Right forelimb (tissue), 1 donor: ENCODE measurements at regions not wholly inside any gene's neighbourhood (a gene's known extent, or its start where the extent isn't known, plus 50 kb on each side); places are given as distances from the start of the nearest gene placed in this dataset.
"Not testable (repeated sequence)": the region's sequence is repeated elsewhere in the genome, so short reads cannot be mapped to it uniquely, and the experiment has no call there.

Experiments used
- DNase-seq: peaks from one replicate; pipeline ENCODE4 v3.0.0-alpha.2; 2018

DNA sequence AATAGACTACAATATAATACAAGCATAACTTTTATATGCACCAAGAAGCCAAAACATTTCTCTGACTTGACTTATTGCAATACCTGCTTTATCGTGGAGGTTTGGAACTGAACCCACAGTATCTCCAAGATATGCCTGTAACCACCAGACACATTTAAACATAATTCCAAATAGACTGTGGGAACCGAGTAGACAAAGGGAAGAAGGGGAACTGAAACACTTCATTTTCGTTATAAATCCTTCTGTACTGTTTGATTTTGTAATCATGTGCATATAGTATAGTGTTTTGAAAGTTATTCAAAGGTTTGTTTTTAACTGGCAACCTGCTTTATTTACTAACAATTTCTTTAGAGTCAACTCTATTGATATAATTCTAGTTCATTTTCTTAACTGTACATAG, 154.9 kb upstream of the BEND6 start:
- DNase-seq, result no peak

DNA sequence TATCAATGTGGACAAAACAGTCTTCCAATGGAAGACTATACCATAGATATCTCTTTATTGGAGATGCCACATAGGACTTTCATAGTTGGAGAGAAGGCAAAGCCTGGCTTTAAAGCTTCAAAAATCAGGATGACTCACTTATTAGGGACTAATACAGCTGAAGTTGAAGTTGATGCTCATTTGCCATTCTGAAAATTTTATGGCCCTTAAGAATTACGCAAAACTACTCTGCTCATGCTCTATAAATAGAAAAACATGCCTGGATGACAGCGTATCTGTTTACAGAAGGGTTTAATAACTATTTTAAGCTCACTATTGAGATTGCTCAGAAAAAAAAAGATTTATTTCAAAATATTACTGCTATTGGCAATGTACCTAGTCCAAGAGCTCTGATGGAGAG, 155.5 kb upstream of the DST start:
- DNase-seq, result no peak

DNA sequence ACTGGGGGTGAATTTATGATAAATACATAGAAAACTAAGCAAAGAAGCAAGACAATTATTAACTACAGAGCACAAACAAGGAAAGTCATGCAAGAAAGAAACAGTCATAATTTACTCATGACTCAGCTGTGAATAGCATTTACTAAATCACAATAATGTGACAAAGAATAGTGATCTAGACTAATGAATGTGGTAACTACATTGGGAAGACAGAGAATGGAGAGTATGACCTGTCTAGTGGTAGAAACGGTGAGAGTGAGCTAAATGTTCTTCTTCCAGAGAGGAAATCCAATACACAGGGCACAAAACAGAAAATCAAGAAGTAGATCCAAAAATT, 153.5 kb upstream of the DST start:
- no peak for DNase-seq

- no peak for DNase-seq
Observed at GRCh38 chr6:56795466-56796195, 152.9 kb upstream of the DST start.

GRCh38 chr6:56794421-56794820, 151.7 kb upstream of the DST start:
- DNase-seq, result no peak

GRCh38 chr6:56793938-56794337, 151.2 kb upstream of the DST start:
- DNase-seq, result no peak

GRCh38 chr6:56790414-56790813, 147.7 kb upstream of the DST start:
- no peak for DNase-seq

DNA sequence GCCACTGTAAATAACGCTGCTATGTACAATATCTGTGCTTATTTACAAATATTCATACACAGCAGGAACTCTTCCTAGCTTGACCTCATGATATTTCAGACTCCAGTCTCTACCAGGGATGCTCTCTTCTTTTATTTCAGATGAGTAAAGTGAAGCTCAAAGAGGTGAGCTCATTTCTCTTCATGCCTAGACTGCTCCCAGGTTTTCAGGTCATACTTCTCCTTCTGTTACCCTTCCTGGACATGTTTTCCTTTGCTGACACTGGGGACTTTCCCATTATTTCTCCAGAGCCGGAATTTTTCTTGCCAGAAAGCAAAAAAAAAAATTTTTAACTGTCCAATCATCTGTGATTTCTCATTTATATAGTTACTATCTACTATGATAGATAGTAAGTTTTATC, 147.2 kb upstream of the DST start:
- no peak for DNase-seq

GRCh38 chr6:56789342-56789741, 146.7 kb upstream of the DST start:
- no peak for DNase-seq

DNA sequence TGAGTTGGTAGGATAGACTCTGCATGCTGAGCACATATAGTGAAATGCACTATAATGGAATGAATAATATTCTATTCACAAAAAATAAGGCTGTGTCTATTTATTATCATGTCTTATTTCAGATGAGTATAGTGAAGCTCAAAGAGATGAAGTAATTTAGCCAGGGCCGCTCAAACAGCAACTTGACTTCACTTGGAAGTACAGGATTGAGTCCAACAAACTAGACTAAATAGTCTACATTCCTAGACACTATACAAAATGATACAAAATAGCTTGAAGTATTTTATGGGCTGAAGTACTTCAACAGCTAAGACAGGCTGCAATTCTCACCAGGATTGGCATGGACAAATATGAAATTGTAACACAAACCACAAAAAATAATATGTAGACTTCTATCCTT, 144.5 kb upstream of the DST start:
- DNase-seq, result no peak

DNA sequence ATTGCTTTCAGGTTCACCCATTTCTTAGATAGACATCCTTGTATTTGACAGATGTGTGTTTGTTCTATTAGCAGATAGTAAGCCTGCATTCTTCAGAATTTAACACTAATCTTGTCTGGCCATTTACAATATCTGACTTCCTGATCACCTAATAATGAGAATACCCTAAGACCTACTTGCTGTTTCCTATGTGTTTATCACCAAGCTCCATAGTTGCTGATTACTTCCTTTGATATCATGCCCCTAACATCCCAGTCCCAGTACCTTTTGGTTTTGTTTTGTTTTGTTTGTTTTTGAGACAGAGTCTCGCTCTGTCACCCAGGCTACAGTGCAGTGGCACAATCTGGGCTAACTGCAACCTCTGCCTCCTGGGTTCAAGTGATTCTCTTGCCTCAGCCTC, 143.6 kb upstream of the DST start:
- no peak for DNase-seq

DNA sequence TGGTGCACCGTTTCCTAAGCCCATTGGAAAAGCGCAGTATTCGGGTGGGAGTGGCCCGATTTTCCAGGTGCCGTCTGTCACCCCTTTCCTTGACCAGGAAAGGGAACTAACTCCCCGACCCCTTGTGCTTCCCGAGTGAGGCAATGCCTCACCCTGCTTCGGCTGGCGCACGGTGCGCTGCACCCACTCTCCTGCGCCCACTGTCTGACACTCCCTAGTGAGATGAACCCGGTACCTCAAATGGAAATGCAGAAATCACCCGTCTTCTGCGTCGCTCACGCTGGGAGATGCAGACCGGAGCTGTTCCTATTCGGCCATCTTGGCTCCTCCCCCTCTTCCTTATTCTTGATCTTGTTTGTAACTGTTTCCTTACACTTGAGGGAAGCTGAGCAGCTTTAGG, 142.8 kb upstream of the DST start:
- not testable (repeated sequence) for DNase-seq

- not testable (repeated sequence) for DNase-seq
Observed at GRCh38 chr6:56780109-56780508, 137.4 kb upstream of the DST start.

DNA sequence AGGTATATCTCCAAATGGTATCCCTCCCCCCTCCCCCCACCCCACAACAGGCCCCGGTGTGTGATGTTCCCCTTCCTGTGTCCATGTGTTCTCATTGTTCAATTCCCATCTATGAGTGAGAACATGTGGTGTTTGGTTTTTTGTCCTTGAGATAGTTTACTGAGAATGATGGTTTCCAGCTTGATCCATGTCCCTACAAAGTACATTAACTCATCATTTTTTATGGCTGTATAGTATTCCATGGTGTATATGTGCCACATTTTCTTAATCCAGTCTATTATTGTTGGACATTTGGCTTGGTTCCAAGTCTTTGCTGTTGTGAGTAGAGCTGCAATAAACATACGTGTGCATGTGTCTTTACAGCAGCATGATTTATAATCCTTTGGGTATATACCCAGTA, 135.8 kb upstream of the DST start:
- DNase-seq, result not testable (repeated sequence)

GRCh38 chr6:56775498-56776166, 132.9 kb upstream of the DST start:
- DNase-seq, result no peak

- no peak for DNase-seq
Observed at GRCh38 chr6:56772737-56773184, 130.1 kb upstream of the DST start.

DNA sequence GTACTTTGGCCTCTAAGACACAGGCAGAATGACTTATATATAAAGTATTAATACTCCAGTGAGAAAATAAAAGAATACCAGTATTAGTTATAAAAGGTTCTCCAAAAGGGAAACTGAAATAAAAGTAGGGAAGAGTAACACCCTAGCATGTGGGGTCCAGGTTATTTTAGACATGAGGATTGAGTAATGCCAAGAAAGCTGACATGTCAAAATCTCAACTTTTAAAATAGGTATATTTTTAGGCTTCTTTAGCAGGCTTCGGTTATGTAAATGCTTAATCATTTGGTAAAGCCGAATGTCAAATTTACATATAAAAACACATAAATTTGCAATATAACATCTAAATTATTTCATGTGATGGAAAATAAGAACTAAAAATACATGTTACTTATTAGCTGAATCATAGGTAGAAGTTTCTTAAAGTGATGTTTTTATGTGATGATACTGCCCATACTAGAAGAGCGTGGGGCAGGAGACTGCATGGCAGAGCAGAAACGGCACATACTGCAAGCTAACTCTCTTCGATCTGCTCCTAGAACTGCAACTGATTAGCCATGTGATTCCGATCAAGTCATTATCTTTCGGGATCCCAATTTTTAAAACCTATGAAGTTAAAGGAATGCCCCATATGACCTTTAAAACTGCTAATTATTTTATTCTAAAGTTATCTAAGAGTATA, 129.4 kb upstream of the DST start:
- DNase-seq, result no peak

DNA sequence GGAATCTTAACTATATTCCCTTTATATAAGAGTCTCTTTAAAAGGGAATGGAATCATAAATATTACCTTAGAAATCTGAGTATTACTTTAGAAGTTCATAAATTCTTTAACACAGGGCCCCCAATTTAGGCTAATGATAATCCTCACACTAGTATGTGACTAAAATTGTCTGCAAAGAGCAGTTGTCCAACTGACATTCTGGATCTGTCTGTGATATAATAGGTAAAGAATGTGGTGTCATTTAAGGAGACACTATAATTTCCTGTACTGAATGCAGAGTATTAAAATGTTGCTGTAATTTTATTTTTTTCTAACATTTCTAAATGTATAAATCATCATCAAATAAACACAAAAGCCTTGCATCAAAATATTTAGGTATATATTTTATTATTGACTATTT, 128.5 kb upstream of the DST start:
- no peak for DNase-seq

- no peak for DNase-seq
Observed at GRCh38 chr6:56770011-56770520, 127.4 kb upstream of the DST start.

GRCh38 chr6:56767892-56768531, 125.3 kb upstream of the DST start:
- DNase-seq, result no peak

DNA sequence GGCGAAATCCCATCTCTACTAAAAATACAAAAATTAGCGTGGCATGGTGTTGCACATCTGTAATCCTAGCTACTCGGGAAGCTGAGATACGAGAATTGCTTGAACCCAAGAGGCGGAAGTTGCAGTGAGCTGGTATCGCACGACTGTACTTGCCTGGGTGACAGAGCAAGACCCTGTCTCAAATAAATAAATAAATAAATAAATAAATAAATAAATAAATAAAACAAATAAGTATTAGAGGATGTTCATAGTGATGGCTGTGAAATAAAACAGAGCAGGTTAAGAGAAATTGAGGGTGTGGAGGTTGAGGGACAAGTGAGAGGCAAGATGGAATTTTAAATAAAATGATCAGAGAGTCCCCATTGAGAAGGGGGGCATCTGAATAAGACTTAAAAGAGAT, 124.7 kb upstream of the DST start:
- DNase-seq, result no peak

DNA sequence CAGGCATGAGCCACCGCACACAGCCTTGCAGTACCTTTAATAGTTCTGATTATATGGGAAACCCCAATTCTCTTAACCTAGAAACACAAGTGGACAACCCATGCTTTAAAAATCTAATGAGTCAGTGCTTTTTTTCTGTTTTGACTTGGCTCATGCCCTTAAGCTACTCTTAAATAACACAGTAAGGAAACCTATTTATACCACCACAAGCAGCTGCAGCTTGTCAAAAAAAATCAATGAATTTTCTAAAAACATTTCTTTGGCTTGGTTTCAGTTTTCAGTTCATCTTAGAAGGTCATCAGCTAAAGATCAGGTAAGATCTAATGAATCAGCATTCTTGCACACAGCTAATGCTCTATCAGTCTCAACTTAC, 124.1 kb upstream of the DST start:
- no peak for DNase-seq

DNA sequence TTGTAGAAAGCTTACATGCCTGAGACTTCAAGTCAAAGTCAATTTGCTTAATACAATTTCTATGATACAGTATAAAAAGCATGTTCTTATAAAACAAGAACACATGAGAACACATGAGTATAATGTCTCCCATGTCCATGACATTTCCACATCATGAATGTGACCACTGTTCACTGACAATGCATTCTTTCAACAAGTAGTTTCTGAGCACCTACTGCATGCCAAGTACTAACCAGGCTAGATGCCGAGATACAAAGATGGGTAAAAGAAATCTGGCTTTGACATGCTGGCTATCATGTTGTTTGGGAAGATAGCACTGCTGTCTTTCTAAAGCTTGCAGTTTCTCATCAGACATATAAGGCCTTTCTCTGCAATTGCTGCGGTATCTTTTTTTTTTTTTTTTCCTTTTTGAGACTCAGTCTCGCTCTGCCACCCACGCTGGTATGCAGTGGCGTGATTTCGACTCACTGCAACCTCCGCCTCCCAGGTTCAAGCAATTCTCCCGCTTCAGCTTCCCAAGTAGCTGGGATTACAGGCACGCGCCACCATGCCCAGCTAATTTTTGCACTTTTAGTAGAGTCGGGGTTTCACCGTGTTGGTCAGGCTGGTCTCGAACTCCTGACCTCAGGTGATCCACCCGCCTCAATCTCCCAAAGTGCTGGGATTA, 123.6 kb upstream of the DST start:
- no peak for DNase-seq
